ENCODE measurements at regions not wholly inside any gene's neighbourhood (a gene's known extent, or its start where the extent isn't known, plus 50 kb on each side); places are given as distances from the start of the nearest gene placed in this dataset.

- TF ChIP-seq ZNF462 (CRISPR knock-in tag; IDR thresholded peaks at IDR 0.05) (no peak), ZNF331 (CRISPR knock-in tag; IDR thresholded peaks at IDR 0.05; ENCODE audit: low read depth) (no peak), REST (IDR thresholded peaks at IDR 0.05; ENCODE audit: unreplicated experiment) (no peak), ETS1 (IDR thresholded peaks at IDR 0.05) (no peak), ZNF114 (CRISPR knock-in tag; IDR thresholded peaks at IDR 0.05) (no peak), JUNB (IDR thresholded peaks at IDR 0.05; ENCODE audit: unreplicated experiment) (no peak)
Observed at GRCh38 chr3:35078780-35079179, 560.5 kb upstream of the ARPP21 start (continued).

Measured in GM23338 (cell line).